Upper lobe of left lung (tissue), 6 donors: ENCODE measurements at regions not wholly inside any gene's neighbourhood (a gene's known extent, or its start where the extent isn't known, plus 50 kb on each side); places are given as distances from the start of the nearest gene placed in this dataset.

Source experiments
- ATAC-seq, 2 donors: fragments of 200-7000 bp; cut with Tn5 transposase; one replicate each; pipeline ENCODE4 v1.9.1; 2022; ENCODE audit warnings: mild to moderate bottlenecking in 2 of 2, moderate library complexity in 2 of 2; ENCODE audit not compliant: low FRiP score in 2 of 2
- DNase-seq, 2 donors: peaks; one replicate each; pipeline ENCODE4 v3.0.0-alpha.2; 2019 to 2020
- H3K27ac ChIP-seq, 4 donors: fragments of 200-600 bp; sonication (generic); one replicate each; pipeline ENCODE4 v1.5.1; 2016 to 2019
- H3K27me3 ChIP-seq, 4 donors: fragments of 200-600 bp; sonication (generic); one replicate each; pipeline ENCODE4 v1.5.1; 2017 to 2019
- H3K36me3 ChIP-seq, 4 donors: fragments of 200-600 bp; sonication (generic); one replicate each; pipeline ENCODE4 v1.5.1; 2016 to 2019
- H3K4me1 ChIP-seq, 4 donors: fragments of 200-600 bp; sonication (generic); one replicate each; pipeline ENCODE4 v1.5.1; 2018 to 2019
- H3K4me3 ChIP-seq, 4 donors: fragments of 200-600 bp; sonication (generic); one replicate each; pipeline ENCODE4 v1.5.1; 2017 to 2019; ENCODE audit warnings: mild to moderate bottlenecking in 2 of 4, moderate library complexity in 1 of 4
- H3K9me3 ChIP-seq, 4 donors: fragments of 200-600 bp; sonication (generic); one replicate each; pipeline ENCODE4 v1.5.1; 2018 to 2019
- CTCF ChIP-seq, 6 experiments: fragments of 450-650 bp in 4 of 6; fragments of 200-600 bp in 2 of 6; sonication (generic) in 2 of 6; IDR thresholded peaks; one replicate each; pipeline ENCODE4 v1.5.1; 2016 to 2019; ENCODE audit warnings: antibody characterized with exemption in 6 of 6
- EP300 ChIP-seq, 4 donors: sonication (generic); formaldehyde crosslinking; IDR thresholded peaks; one replicate each; pipeline ENCODE4 v1.5.1; 2017; ENCODE audit warnings: antibody characterized with exemption in 4 of 4, control low read depth in 2 of 4
- POLR2A ChIP-seq, 4 donors: fragments of 450-650 bp; IDR thresholded peaks; one replicate each; pipeline ENCODE4 v1.5.1; 2016 to 2017; ENCODE audit warnings: antibody characterized with exemption in 4 of 4, mild to moderate bottlenecking in 2 of 4
- POLR2AphosphoS5 ChIP-seq, 2 donors: sonication (generic); formaldehyde crosslinking; IDR thresholded peaks; one replicate each; pipeline ENCODE4 v1.5.1; 2017; ENCODE audit warnings: antibody characterized with exemption in 2 of 2
- WGBS, 2 donors: methylation state at CpG; one replicate each; pipeline ENCODE4 v1.1.5; 2017 to 2018; 5-methylcytosine and 5-hydroxymethylcytosine counted together
- small RNA-seq, 4 donors: library from RNA; depleted of rRNA; stranded (forward); fragments of <200 nt; gene quantifications; one replicate each; pipeline ENCODE3, GENCODE V24; 2016
- donor health status: DM: no; HTN: no; CAD: no; lungs with moderate emphysema.
- donor health status: DM: no; HTN: yes; CAD: no; lungs with severe emphysema.

- no peaks in the 10 kb centered on the region for H3K36me3 ChIP-seq
- no peak overlapping the region for H3K27ac ChIP-seq
- WGBS, 2 donors = 71 to 82% methylated on average over 10 to 13 of the region's 13 CpGs
- ATAC-seq (no peak), DNase-seq (no peak)
- H3K4me1 ChIP-seq = peaks cover 0 to 6% (median 3%) of the 10 kb centered on the region in 4 donors
- peaks cover 0 to 2% (median 0%) of the 10 kb centered on the region in 4 donors for H3K9me3 ChIP-seq
- H3K27me3 ChIP-seq = no peaks in the 10 kb centered on the region
- TF ChIP-seq EP300 (IDR thresholded peaks at IDR 0.05) (no peak), CTCF (IDR thresholded peaks at IDR 0.05) (no peak), POLR2A (IDR thresholded peaks at IDR 0.05) (no peak), POLR2AphosphoS5 (IDR thresholded peaks at IDR 0.05) (no peak)
- H3K4me3 ChIP-seq = no peak overlapping the region
Measured at GRCh38 chr2:9793156-9793917, 49.9 kb upstream of the TAF1B start.

Small RNAs in the stretch of these regions (small RNA-seq; reads per million reads assigned to genes)
- gene AC082651.2 = 0 reads per million in 4 donors
- gene RNU4-73P = 0 reads per million in 4 donors
